HG03060 (cell line): ENCODE measurements at regions not wholly inside any gene's neighbourhood (a gene's known extent, or its start where the extent isn't known, plus 50 kb on each side); places are given as distances from the start of the nearest gene placed in this dataset.

Source experiments
- ATAC-seq: cut with Tn5 transposase; IDR thresholded peaks from one replicate; pipeline ENCODE4 v1.9.1; 2021; ENCODE audit warnings: low read depth, moderate number of reproducible peaks; ENCODE audit not compliant: unreplicated experiment

GRCh38 chr3:90007778-90008499, 900.5 kb downstream of the EPHA3 start:
- no peak for ATAC-seq

- no peak for ATAC-seq
These were observed 902.9 kb downstream of the EPHA3 start for GRCh38 chr3:90010341-90010740.

- no peak for ATAC-seq
These were observed 903.7 kb downstream of the EPHA3 start for GRCh38 chr3:90011131-90011530.

- ATAC-seq = no peak
These were observed 904.2 kb downstream of the EPHA3 start for GRCh38 chr3:90011596-90011995.

- no peak for ATAC-seq
These were observed 904.6 kb downstream of the EPHA3 start for GRCh38 chr3:90011996-90012395.

GRCh38 chr3:90015688-90016356, 908.4 kb downstream of the EPHA3 start:
- no peak for ATAC-seq

- no peak for ATAC-seq
These were observed 909.1 kb downstream of the EPHA3 start for GRCh38 chr3:90016555-90016954.

- no peak for ATAC-seq
These were observed 911.4 kb downstream of the EPHA3 start for GRCh38 chr3:90018779-90019178.

- no peak for ATAC-seq
These were observed 917.6 kb downstream of the EPHA3 start for GRCh38 chr3:90025019-90025418.

- no peak for ATAC-seq
These were observed 919.0 kb downstream of the EPHA3 start for GRCh38 chr3:90026406-90026805.

GRCh38 chr3:90031121-90031520, 923.7 kb downstream of the EPHA3 start:
- no peak for ATAC-seq

GRCh38 chr3:90032980-90033641, 925.7 kb downstream of the EPHA3 start:
- no peak for ATAC-seq

GRCh38 chr3:90034038-90034437, 926.6 kb downstream of the EPHA3 start:
- no peak for ATAC-seq

- no peak for ATAC-seq
These were observed 928.2 kb downstream of the EPHA3 start for GRCh38 chr3:90035643-90036042.

GRCh38 chr3:90036939-90037469, 929.6 kb downstream of the EPHA3 start:
- no peak for ATAC-seq

- ATAC-seq = no peak
These were observed 932.6 kb downstream of the EPHA3 start for GRCh38 chr3:90039994-90040393.

- no peak for ATAC-seq
These were observed 933.1 kb downstream of the EPHA3 start for GRCh38 chr3:90040554-90040953.

GRCh38 chr3:90041995-90042394, 934.6 kb downstream of the EPHA3 start:
- ATAC-seq = no peak

- no peak for ATAC-seq
These were observed 935.9 kb downstream of the EPHA3 start for GRCh38 chr3:90043287-90043686.

GRCh38 chr3:90044084-90044816, 936.8 kb downstream of the EPHA3 start:
- ATAC-seq = no peak
